ENCODE measurements at regions not wholly inside any gene's neighbourhood (a gene's known extent, or its start where the extent isn't known, plus 50 kb on each side); places are given as distances from the start of the nearest gene placed in this dataset.

- no peaks in the 10 kb centered on the region for H3K9me3 ChIP-seq (ENCODE audit: insufficient read depth, low read depth, low read length)
- peaks cover 7% of the 10 kb centered on the region for H3K4me1 Mint-ChIP-seq (ENCODE audit: low read depth, unreplicated experiment)
- H3K9ac ChIP-seq (ENCODE audit: low read length) = no peak overlapping the region
- no peaks in the 10 kb centered on the region for H3K79me2 ChIP-seq (ENCODE audit: insufficient read depth, low read length)
- H3K36me3 ChIP-seq (ENCODE audit: insufficient read depth, low read length) = no peaks in the 10 kb centered on the region
- H2AFZ ChIP-seq (ENCODE audit: low read depth, low read length) = no peak overlapping the region
- peaks cover 15% of the 10 kb centered on the region for H3K27me3 Mint-ChIP-seq (ENCODE audit: low read depth, unreplicated experiment)
- H3K27ac ChIP-seq (ENCODE audit: low read depth, low read length) = no peak overlapping the region
- H3K27ac Mint-ChIP-seq (ENCODE audit: unreplicated experiment) = no peak overlapping the region
- peak overlapping the region; percentile 36 for H3K4me2 ChIP-seq (ENCODE audit: low read length)
- no peak for DNase-seq (ENCODE audit: low read depth)
- peaks cover 6% of the 10 kb centered on the region for H3K9me3 Mint-ChIP-seq (ENCODE audit: unreplicated experiment)
- H4K20me1 ChIP-seq (ENCODE audit: insufficient read depth, low read length) = no peaks in the 10 kb centered on the region
- H3K36me3 Mint-ChIP-seq (ENCODE audit: low read depth, unreplicated experiment) = no peaks in the 10 kb centered on the region
- no peak for FAIRE-seq
- H3K4me3 ChIP-seq (ENCODE audit: insufficient read depth, low read depth, low read length) = no peak overlapping the region
- no peaks in the 10 kb centered on the region for H3K4me1 ChIP-seq (ENCODE audit: insufficient read depth, low read length)
- TF ChIP-seq CTCF (IDR thresholded peaks at IDR 0.05; ENCODE audit: insufficient read depth, low read depth, low read length) = no peak
- H3K27me3 ChIP-seq (ENCODE audit: insufficient read depth, low read length) = no peaks in the 10 kb centered on the region
- H3K4me3 Mint-ChIP-seq (ENCODE audit: unreplicated experiment) = no peak overlapping the region
These were observed 261.0 kb downstream of the ZNF516 start for GRCh38 chr18:76233876-76234675.

- no peak overlapping the region for H3K9ac ChIP-seq (ENCODE audit: low read length)
- H4K20me1 ChIP-seq (ENCODE audit: insufficient read depth, low read length) = no peaks in the 10 kb centered on the region
- H3K4me3 ChIP-seq (ENCODE audit: insufficient read depth, low read depth, low read length) = no peak overlapping the region
- no peaks in the 10 kb centered on the region for H3K4me1 ChIP-seq (ENCODE audit: insufficient read depth, low read length)
- no peak overlapping the region for H3K27ac ChIP-seq (ENCODE audit: low read depth, low read length)
- H3K9me3 ChIP-seq (ENCODE audit: insufficient read depth, low read depth, low read length) = no peaks in the 10 kb centered on the region
- H3K4me1 Mint-ChIP-seq (ENCODE audit: low read depth, unreplicated experiment) = peaks cover 7% of the 10 kb centered on the region
- H3K4me2 ChIP-seq (ENCODE audit: low read length) = no peak overlapping the region
- peaks cover 3% of the 10 kb centered on the region for H3K9me3 Mint-ChIP-seq (ENCODE audit: unreplicated experiment)
- H2AFZ ChIP-seq (ENCODE audit: low read depth, low read length) = no peak overlapping the region
- TF ChIP-seq CTCF (IDR thresholded peaks at IDR 0.05; ENCODE audit: insufficient read depth, low read depth, low read length) (no peak), EZH2 (IDR thresholded peaks at IDR 0.05; ENCODE audit: insufficient read depth, low read length) (no peak)
- H3K79me2 ChIP-seq (ENCODE audit: insufficient read depth, low read length) = no peaks in the 10 kb centered on the region
- peaks cover 15% of the 10 kb centered on the region for H3K27me3 Mint-ChIP-seq (ENCODE audit: low read depth, unreplicated experiment)
- H3K36me3 Mint-ChIP-seq (ENCODE audit: low read depth, unreplicated experiment) = no peaks in the 10 kb centered on the region
- H3K27ac Mint-ChIP-seq (ENCODE audit: unreplicated experiment) = no peak overlapping the region
- H3K36me3 ChIP-seq (ENCODE audit: insufficient read depth, low read length) = no peaks in the 10 kb centered on the region
- DNase-seq (ENCODE audit: low read depth) (no peak), FAIRE-seq (no peak)
- no peak overlapping the region for H3K4me3 Mint-ChIP-seq (ENCODE audit: unreplicated experiment)
- no peaks in the 10 kb centered on the region for H3K27me3 ChIP-seq (ENCODE audit: insufficient read depth, low read length)
These were observed 261.6 kb downstream of the ZNF516 start for GRCh38 chr18:76233406-76233805.

DNA sequence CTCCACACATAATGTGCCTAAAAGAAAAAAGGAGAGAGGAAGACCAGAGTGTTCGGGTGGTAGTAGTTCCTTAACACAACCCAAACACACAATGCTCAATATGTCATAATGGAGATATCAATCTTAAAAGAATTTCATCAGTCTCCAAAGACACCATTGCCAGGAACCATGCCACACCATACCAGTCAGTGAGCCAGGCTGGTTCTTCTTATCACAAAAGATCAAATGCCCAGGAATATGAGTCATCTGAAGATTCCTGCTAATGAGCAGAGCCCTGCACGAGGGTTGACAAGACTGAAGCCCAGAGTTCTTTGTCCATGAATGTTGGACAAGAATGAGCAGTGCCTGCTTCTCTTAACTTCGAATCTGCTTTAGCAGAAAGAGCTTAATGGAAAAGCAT is 262.3 kb downstream of the ZNF516 start:
- no peaks in the 10 kb centered on the region for H3K9me3 ChIP-seq (ENCODE audit: insufficient read depth, low read depth, low read length)
- no peaks in the 10 kb centered on the region for H3K27me3 ChIP-seq (ENCODE audit: insufficient read depth, low read length)
- TF ChIP-seq EZH2 (IDR thresholded peaks at IDR 0.05; ENCODE audit: insufficient read depth, low read length) (no peak), CTCF (IDR thresholded peaks at IDR 0.05; ENCODE audit: insufficient read depth, low read depth, low read length) (no peak)
- H3K79me2 ChIP-seq (ENCODE audit: insufficient read depth, low read length) = no peaks in the 10 kb centered on the region
- no peak overlapping the region for H3K4me3 Mint-ChIP-seq (ENCODE audit: unreplicated experiment)
- no peaks in the 10 kb centered on the region for H3K36me3 ChIP-seq (ENCODE audit: insufficient read depth, low read length)
- H3K27me3 Mint-ChIP-seq (ENCODE audit: low read depth, unreplicated experiment) = peaks cover 15% of the 10 kb centered on the region
- H3K27ac Mint-ChIP-seq (ENCODE audit: unreplicated experiment) = no peak overlapping the region
- no peak overlapping the region for H3K4me3 ChIP-seq (ENCODE audit: insufficient read depth, low read depth, low read length)
- peaks cover 7% of the 10 kb centered on the region for H3K4me1 Mint-ChIP-seq (ENCODE audit: low read depth, unreplicated experiment)
- peaks cover 3% of the 10 kb centered on the region for H3K9me3 Mint-ChIP-seq (ENCODE audit: unreplicated experiment)
- FAIRE-seq (no peak), DNase-seq (ENCODE audit: low read depth) (peak; percentile 23)
- no peaks in the 10 kb centered on the region for H3K4me1 ChIP-seq (ENCODE audit: insufficient read depth, low read length)
- no peaks in the 10 kb centered on the region for H3K36me3 Mint-ChIP-seq (ENCODE audit: low read depth, unreplicated experiment)
- H4K20me1 ChIP-seq (ENCODE audit: insufficient read depth, low read length) = no peaks in the 10 kb centered on the region
- H3K4me2 ChIP-seq (ENCODE audit: low read length) = no peak overlapping the region
- no peak overlapping the region for H2AFZ ChIP-seq (ENCODE audit: low read depth, low read length)
- H3K27ac ChIP-seq (ENCODE audit: low read depth, low read length) = no peak overlapping the region
- H3K9ac ChIP-seq (ENCODE audit: low read length) = no peak overlapping the region

Data from astrocyte (in vitro differentiated cells and primary cell).